GM12878 (cell line): ENCODE measurements at regions not wholly inside any gene's neighbourhood (a gene's known extent, or its start where the extent isn't known, plus 50 kb on each side); places are given as distances from the start of the nearest gene placed in this dataset.

Experiments
- ATAC-seq: fragments of 200-7000 bp; cut with Tn5 transposase; 3 replicates; pipeline ENCODE4 v1.9.1; 2020; ENCODE audit warnings: mild to moderate bottlenecking, moderate library complexity
- BruUV-seq: library from RNA; stranded (reverse); fragments of 400-500 nt; replicated peaks from 2 replicates; lab custom pipeline; 2021; lab: Mats Ljungman, UMichigan
- CTCF ChIA-PET: fragments of 300-600 bp; sonication (Branson Sonifier 250); formaldehyde crosslinking; extraction: SDS; loops from one replicate; lab custom pipeline; 2021; ENCODE audit warnings: inconsistent platforms; lab: Yijun Ruan, JAX
- POLR2A ChIA-PET: fragments of 350-600 bp; formaldehyde crosslinking; extraction: SDS; loops from one replicate; lab custom pipeline; 2021; ENCODE audit warnings: inconsistent platforms; lab: Charles Lee
- RAD21 ChIA-PET: fragments of 300-600 bp; sonication (Branson Sonifier 250); formaldehyde crosslinking; loops from one replicate; lab custom pipeline; 2023; ENCODE audit warnings: antibody characterized with exemption; ENCODE audit not compliant: unreplicated experiment; lab: Charles Lee
- SMC1A ChIA-PET: fragments of 300-600 bp; sonication (Branson Sonifier 250); formaldehyde crosslinking; loops from one replicate; lab custom pipeline; 2023; ENCODE audit not compliant: unreplicated experiment, uncharacterized antibody; lab: Charles Lee
- DNase-seq: peaks from one replicate; pipeline ENCODE4 v3.0.0-alpha.2; 2011; ENCODE audit warnings: low read depth, low spot score
- FAIRE-seq: peaks from 3 replicates; lab custom pipeline; 2011; peaks lifted over from hg19 to GRCh38; lab: Jason Lieb, UNC
- H2AFZ ChIP-seq: 2 replicates; pipeline ENCODE4 v1.6.0; 2011; ENCODE audit warnings: low read depth, low read length, control low read depth; ENCODE audit not compliant: control insufficient read depth
- H3K27ac ChIP-seq: 2 replicates; pipeline ENCODE4 v1.5.1; 2011; ENCODE audit warnings: control low read depth; ENCODE audit not compliant: control insufficient read depth, insufficient read depth
- H3K27me3 ChIP-seq, 2 experiments: replicated peaks in 1 of 2; 2 replicates each; pipeline versions ENCODE4 v1.6.0 to v1.6.1; 2011; ENCODE audit warnings: low read length in 1 of 2; ENCODE audit not compliant: control insufficient read depth in 2 of 2, insufficient read depth in 2 of 2
- H3K36me3 ChIP-seq, 2 experiments: 2 replicates each; pipeline ENCODE4 v1.5.1; 2011; ENCODE audit warnings: low read length in 1 of 2; ENCODE audit not compliant: control insufficient read depth in 2 of 2, insufficient read depth in 2 of 2
- H3K4me1 ChIP-seq: 2 replicates; pipeline ENCODE4 v1.6.1; 2011; ENCODE audit warnings: mild to moderate bottlenecking, low read length, moderate library complexity, mixed read lengths; ENCODE audit not compliant: control insufficient read depth, insufficient read depth
- H3K4me2 ChIP-seq: 2 replicates; pipeline ENCODE4 v1.6.0; 2011; ENCODE audit warnings: control low read depth; ENCODE audit not compliant: control insufficient read depth, insufficient read depth
- H3K4me3 ChIP-seq: fragments of 200-600 bp; sonication (generic); 2 replicates; pipeline ENCODE4 v1.5.1; 2016
- H3K79me2 ChIP-seq: 2 replicates; pipeline ENCODE4 v1.6.0; 2011; ENCODE audit warnings: low read length; ENCODE audit not compliant: control insufficient read depth, insufficient read depth
- H3K9ac ChIP-seq: 2 replicates; pipeline ENCODE4 v1.8.0; 2011; ENCODE audit warnings: low read length, control low read depth, mixed read lengths; ENCODE audit not compliant: control insufficient read depth, insufficient read depth
- H3K9me3 ChIP-seq: replicated peaks from 3 replicates; pipeline ENCODE4 v1.5.1; 2011; ENCODE audit warnings: mild to moderate bottlenecking, low read length; ENCODE audit not compliant: control insufficient read depth, insufficient read depth
- H4K20me1 ChIP-seq: 2 replicates; pipeline ENCODE4 v1.6.0; 2011; ENCODE audit not compliant: control insufficient read depth, insufficient read depth
- ATF2 ChIP-seq: IDR thresholded peaks from 2 replicates; pipeline ENCODE4 v1.6.1; 2012; ENCODE audit warnings: low read length, inconsistent platforms
- ATF7 ChIP-seq: fragments of 450-650 bp; IDR thresholded peaks from 2 replicates; pipeline ENCODE4 v1.6.1; 2016; ENCODE audit warnings: low read depth, mild to moderate bottlenecking
- CEBPZ ChIP-seq: fragments of 150-350 bp; IDR thresholded peaks from 2 replicates; pipeline ENCODE4 v1.6.1; 2016; ENCODE audit warnings: low read depth, low read length
- NFXL1 ChIP-seq: fragments of 450-650 bp; IDR thresholded peaks from 2 replicates; pipeline ENCODE4 v1.6.1; 2017; ENCODE audit warnings: antibody characterized with exemption, mild to moderate bottlenecking, borderline replicate concordance
- NKRF ChIP-seq: fragments of 450-650 bp; conservative IDR thresholded peaks from 2 replicates; pipeline ENCODE4 v1.6.1; 2017; ENCODE audit warnings: mild to moderate bottlenecking, moderate library complexity
- REST ChIP-seq: IDR thresholded peaks from 2 replicates; pipeline ENCODE4 v1.6.1; 2012; ENCODE audit warnings: mild to moderate bottlenecking, low read depth, low read length
- TBL1XR1 ChIP-seq: IDR thresholded peaks from 2 replicates; pipeline ENCODE4 v1.6.1; 2012; ENCODE audit warnings: low read depth, low read length, improper control_type of control experiment
- WGBS: methylation state at CpG from one replicate; pipeline ENCODE4 v1.1.6; 2016; ENCODE audit warnings: low lambda C conversion rate; ENCODE audit not compliant: insufficient replicate concordance, insufficient coverage; ENCODE audit errors: missing lambda C conversion rate; 5-methylcytosine and 5-hydroxymethylcytosine counted together
- in situ Hi-C: fragments of 300-500 bp; cut with MboI; formaldehyde crosslinking; loops from 9 replicates; pipeline ENCODE4 v1.14.3; 2018; ENCODE audit warnings: mixed read lengths
- intact Hi-C: fragments of 100-400 bp; cut with micrococcal nuclease; formaldehyde crosslinking; loops from one replicate; pipeline ENCODE4 v1.14.2; 2022; ENCODE audit not compliant: unreplicated experiment

- TF ChIP-seq REST, result no peak
These were observed 447.0 kb downstream of the KIF4B start (continued) for GRCh38 chr5:155460501-155460931.

GRCh38 chr5:155461304-155461703 is 447.7 kb downstream of the KIF4B start:
- WGBS, result 45% methylated on average over 4 of the region's 4 CpGs
- FAIRE-seq (no peak), ATAC-seq (no peak), DNase-seq (no peak)
- ChIA-PET SMC1A (no interaction called here), POLR2A (no interaction called here), RAD21 (no interaction called here), CTCF (no interaction called here)
- intact Hi-C loops (no loop called here), in situ Hi-C loops (no loop called here)
- Histone ChIP-seq H3K4me2 (no peak overlapping the region), H3K4me1 (no peaks in the 10 kb centered on the region), H3K27me3 (no peaks in the 10 kb centered on the region), H4K20me1 (no peaks in the 10 kb centered on the region), H3K36me3 (no peaks in the 10 kb centered on the region), H3K27ac (no peak overlapping the region), H3K4me3 (no peak overlapping the region), H3K79me2 (no peaks in the 10 kb centered on the region), H3K9me3 (no peaks in the 10 kb centered on the region), H2AFZ (no peak overlapping the region), H3K9ac (no peak overlapping the region)
- TF ChIP-seq ATF7 (no peak), NFXL1 (no peak), CEBPZ (no peak), NKRF (no peak), ATF2 (no peak), TBL1XR1 (no peak)
- BruUV-seq, result no TSS peak
